HEK293 (cell line): ENCODE measurements at regions not wholly inside any gene's neighbourhood (a gene's known extent, or its start where the extent isn't known, plus 50 kb on each side); places are given as distances from the start of the nearest gene placed in this dataset.

ENCODE experiments used
- OVOL3 ChIP-seq: fragments of 450-650 bp; formaldehyde crosslinking; IDR thresholded peaks from 2 replicates; pipeline ENCODE4 v1.5.1; 2016; ENCODE audit warnings: missing biosample characterization, missing genetic modification characterization
- PRDM1 ChIP-seq: fragments of 450-650 bp; formaldehyde crosslinking; IDR thresholded peaks from 2 replicates; pipeline ENCODE4; 2016; ENCODE audit warnings: missing biosample characterization, missing genetic modification characterization
- ZBTB1 ChIP-seq: fragments of 450-650 bp; formaldehyde crosslinking; IDR thresholded peaks from 2 replicates; pipeline ENCODE4 v1.5.1; 2016; ENCODE audit warnings: missing biosample characterization, missing genetic modification characterization
- ZNF24 ChIP-seq: fragments of 450-650 bp; formaldehyde crosslinking; IDR thresholded peaks from 2 replicates; pipeline ENCODE4 v1.5.1; 2016; ENCODE audit warnings: missing biosample characterization, missing genetic modification characterization
- ZNF560 ChIP-seq: fragments of 450-650 bp; formaldehyde crosslinking; IDR thresholded peaks from 2 replicates; pipeline ENCODE4 v1.5.1; 2017; ENCODE audit warnings: missing biosample characterization, missing genetic modification characterization, borderline replicate concordance
- ZNF585B ChIP-seq: fragments of 450-650 bp; formaldehyde crosslinking; IDR thresholded peaks from 2 replicates; pipeline ENCODE4 v1.5.1; 2016; ENCODE audit warnings: missing biosample characterization, missing genetic modification characterization
- ZNF776 ChIP-seq: fragments of 450-650 bp; formaldehyde crosslinking; IDR thresholded peaks from 2 replicates; pipeline ENCODE4 v1.5.0; 2017; ENCODE audit warnings: missing biosample characterization, missing genetic modification characterization, borderline replicate concordance
- ZNF843 ChIP-seq: fragments of 450-650 bp; formaldehyde crosslinking; IDR thresholded peaks from 2 replicates; pipeline ENCODE4 v1.5.1; 2016; ENCODE audit warnings: missing biosample characterization, missing genetic modification characterization
- TF ChIP-seq, protein P1 (sequence below): fragments of 450-650 bp; formaldehyde crosslinking; IDR thresholded peaks from 2 replicates; pipeline ENCODE4 v1.5.0; 2017; ENCODE audit warnings: missing biosample characterization, missing genetic modification characterization, borderline replicate concordance
- TF ChIP-seq, protein P2 (sequence below): fragments of 450-650 bp; formaldehyde crosslinking; IDR thresholded peaks from 2 replicates; pipeline ENCODE4 v1.5.1; 2016; ENCODE audit warnings: missing biosample characterization, missing genetic modification characterization
- TF ChIP-seq, protein P3 (sequence below): fragments of 450-650 bp; formaldehyde crosslinking; IDR thresholded peaks from 2 replicates; pipeline ENCODE4 v1.5.1; 2016; ENCODE audit warnings: missing biosample characterization, missing genetic modification characterization
- TF ChIP-seq, protein P4 (sequence below): fragments of 450-650 bp; formaldehyde crosslinking; IDR thresholded peaks from 2 replicates; pipeline ENCODE4 v1.5.1; 2016; ENCODE audit warnings: missing biosample characterization, missing genetic modification characterization
- TF ChIP-seq, protein P5 (sequence below): fragments of 450-650 bp; IDR thresholded peaks from 2 replicates; pipeline ENCODE4 v1.5.1; 2018; ENCODE audit warnings: missing biosample characterization, missing genetic modification characterization

DNA sequence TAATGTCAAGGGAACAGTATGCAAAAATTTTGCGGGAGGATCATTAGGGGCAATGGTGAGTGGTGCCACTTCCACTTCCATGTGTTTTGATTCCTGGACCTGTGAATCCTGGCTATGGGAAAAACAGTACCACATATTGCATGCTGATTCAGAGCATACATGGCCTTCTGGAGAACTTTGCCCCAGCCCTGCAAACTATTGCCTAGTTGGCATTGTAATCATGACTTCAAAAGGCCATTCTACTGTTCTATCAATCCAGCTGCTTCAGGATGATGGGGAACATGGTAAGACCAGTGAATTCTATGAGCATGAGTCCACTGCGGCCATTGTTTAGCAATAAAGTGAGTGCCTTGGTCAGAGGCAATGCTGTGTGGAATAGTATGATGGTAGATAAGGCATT, 75.3 kb upstream of the ZC3H15 start:
- TF ChIP-seq, protein P1, sequence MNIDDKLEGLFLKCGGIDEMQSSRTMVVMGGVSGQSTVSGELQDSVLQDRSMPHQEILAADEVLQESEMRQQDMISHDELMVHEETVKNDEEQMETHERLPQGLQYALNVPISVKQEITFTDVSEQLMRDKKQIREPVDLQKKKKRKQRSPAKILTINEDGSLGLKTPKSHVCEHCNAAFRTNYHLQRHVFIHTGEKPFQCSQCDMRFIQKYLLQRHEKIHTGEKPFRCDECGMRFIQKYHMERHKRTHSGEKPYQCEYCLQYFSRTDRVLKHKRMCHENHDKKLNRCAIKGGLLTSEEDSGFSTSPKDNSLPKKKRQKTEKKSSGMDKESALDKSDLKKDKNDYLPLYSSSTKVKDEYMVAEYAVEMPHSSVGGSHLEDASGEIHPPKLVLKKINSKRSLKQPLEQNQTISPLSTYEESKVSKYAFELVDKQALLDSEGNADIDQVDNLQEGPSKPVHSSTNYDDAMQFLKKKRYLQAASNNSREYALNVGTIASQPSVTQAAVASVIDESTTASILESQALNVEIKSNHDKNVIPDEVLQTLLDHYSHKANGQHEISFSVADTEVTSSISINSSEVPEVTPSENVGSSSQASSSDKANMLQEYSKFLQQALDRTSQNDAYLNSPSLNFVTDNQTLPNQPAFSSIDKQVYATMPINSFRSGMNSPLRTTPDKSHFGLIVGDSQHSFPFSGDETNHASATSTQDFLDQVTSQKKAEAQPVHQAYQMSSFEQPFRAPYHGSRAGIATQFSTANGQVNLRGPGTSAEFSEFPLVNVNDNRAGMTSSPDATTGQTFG (tag by site-specific recombination) = no peak
- TF ChIP-seq ZNF843 (tag by site-specific recombination) = no peak
- TF ChIP-seq, protein P2, sequence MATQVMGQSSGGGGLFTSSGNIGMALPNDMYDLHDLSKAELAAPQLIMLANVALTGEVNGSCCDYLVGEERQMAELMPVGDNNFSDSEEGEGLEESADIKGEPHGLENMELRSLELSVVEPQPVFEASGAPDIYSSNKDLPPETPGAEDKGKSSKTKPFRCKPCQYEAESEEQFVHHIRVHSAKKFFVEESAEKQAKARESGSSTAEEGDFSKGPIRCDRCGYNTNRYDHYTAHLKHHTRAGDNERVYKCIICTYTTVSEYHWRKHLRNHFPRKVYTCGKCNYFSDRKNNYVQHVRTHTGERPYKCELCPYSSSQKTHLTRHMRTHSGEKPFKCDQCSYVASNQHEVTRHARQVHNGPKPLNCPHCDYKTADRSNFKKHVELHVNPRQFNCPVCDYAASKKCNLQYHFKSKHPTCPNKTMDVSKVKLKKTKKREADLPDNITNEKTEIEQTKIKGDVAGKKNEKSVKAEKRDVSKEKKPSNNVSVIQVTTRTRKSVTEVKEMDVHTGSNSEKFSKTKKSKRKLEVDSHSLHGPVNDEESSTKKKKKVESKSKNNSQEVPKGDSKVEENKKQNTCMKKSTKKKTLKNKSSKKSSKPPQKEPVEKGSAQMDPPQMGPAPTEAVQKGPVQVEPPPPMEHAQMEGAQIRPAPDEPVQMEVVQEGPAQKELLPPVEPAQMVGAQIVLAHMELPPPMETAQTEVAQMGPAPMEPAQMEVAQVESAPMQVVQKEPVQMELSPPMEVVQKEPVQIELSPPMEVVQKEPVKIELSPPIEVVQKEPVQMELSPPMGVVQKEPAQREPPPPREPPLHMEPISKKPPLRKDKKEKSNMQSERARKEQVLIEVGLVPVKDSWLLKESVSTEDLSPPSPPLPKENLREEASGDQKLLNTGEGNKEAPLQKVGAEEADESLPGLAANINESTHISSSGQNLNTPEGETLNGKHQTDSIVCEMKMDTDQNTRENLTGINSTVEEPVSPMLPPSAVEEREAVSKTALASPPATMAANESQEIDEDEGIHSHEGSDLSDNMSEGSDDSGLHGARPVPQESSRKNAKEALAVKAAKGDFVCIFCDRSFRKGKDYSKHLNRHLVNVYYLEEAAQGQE (tag by site-specific recombination) = no peak
- TF ChIP-seq, protein P3, sequence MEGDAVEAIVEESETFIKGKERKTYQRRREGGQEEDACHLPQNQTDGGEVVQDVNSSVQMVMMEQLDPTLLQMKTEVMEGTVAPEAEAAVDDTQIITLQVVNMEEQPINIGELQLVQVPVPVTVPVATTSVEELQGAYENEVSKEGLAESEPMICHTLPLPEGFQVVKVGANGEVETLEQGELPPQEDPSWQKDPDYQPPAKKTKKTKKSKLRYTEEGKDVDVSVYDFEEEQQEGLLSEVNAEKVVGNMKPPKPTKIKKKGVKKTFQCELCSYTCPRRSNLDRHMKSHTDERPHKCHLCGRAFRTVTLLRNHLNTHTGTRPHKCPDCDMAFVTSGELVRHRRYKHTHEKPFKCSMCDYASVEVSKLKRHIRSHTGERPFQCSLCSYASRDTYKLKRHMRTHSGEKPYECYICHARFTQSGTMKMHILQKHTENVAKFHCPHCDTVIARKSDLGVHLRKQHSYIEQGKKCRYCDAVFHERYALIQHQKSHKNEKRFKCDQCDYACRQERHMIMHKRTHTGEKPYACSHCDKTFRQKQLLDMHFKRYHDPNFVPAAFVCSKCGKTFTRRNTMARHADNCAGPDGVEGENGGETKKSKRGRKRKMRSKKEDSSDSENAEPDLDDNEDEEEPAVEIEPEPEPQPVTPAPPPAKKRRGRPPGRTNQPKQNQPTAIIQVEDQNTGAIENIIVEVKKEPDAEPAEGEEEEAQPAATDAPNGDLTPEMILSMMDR = no peak
- TF ChIP-seq ZNF560 (tag by site-specific recombination) = no peak
- no peak for TF ChIP-seq ZNF24 (tag by site-specific recombination)
- TF ChIP-seq ZBTB1 (tag by site-specific recombination) = no peak
- TF ChIP-seq PRDM1 (tag by site-specific recombination) = no peak
- TF ChIP-seq, protein P4, sequence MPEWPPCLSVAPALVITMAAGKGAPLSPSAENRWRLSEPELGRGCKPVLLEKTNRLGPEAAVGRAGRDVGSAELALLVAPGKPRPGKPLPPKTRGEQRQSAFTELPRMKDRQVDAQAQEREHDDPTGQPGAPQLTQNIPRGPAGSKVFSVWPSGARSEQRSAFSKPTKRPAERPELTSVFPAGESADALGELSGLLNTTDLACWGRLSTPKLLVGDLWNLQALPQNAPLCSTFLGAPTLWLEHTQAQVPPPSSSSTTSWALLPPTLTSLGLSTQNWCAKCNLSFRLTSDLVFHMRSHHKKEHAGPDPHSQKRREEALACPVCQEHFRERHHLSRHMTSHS (tag by site-specific recombination) = no peak
- no peak for TF ChIP-seq ZNF776 (tag by site-specific recombination)
- TF ChIP-seq OVOL3 (tag by site-specific recombination) = no peak
- TF ChIP-seq ZNF585B (tag by site-specific recombination) = no peak
- TF ChIP-seq, protein P5, sequence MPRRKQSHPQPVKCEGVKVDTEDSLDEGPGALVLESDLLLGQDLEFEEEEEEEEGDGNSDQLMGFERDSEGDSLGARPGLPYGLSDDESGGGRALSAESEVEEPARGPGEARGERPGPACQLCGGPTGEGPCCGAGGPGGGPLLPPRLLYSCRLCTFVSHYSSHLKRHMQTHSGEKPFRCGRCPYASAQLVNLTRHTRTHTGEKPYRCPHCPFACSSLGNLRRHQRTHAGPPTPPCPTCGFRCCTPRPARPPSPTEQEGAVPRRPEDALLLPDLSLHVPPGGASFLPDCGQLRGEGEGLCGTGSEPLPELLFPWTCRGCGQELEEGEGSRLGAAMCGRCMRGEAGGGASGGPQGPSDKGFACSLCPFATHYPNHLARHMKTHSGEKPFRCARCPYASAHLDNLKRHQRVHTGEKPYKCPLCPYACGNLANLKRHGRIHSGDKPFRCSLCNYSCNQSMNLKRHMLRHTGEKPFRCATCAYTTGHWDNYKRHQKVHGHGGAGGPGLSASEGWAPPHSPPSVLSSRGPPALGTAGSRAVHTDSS (tag by site-specific recombination) = no peak
